ENCODE measurements at regions not wholly inside any gene's neighbourhood (a gene's known extent, or its start where the extent isn't known, plus 50 kb on each side); places are given as distances from the start of the nearest gene placed in this dataset.

- H3K14ac ChIP-seq (ENCODE audit: insufficient read length) = no peak overlapping the region
- no peaks in the 10 kb centered on the region for H3K9me3 ChIP-seq (ENCODE audit: insufficient read depth in 2 of 2, low read depth in 1 of 2, low read length in 1 of 2)
- ChIA-PET POLR2A (ENCODE audit: partially characterized antibody) (no interaction called here), CTCF (ENCODE audit: partially characterized antibody) (interaction anchor here (1.1 to 3.7 kb wide), 5 partner anchors 18 to 333 kb away, joined by 3 to 28 read pairs (median 18); no protein-coding TSS in a partner anchor)
- no peak overlapping the region for H2BK5ac ChIP-seq (ENCODE audit: low read depth, low read length)
- no peaks in the 10 kb centered on the region for H4K20me1 ChIP-seq (replicated peaks in 1 of 2; ENCODE audit: control insufficient read depth in 1 of 2, insufficient read depth in 2 of 2, low read length in 2 of 2)
- no peak overlapping the region for H2BK12ac ChIP-seq (ENCODE audit: low read depth, low read length)
- 89% methylated on average over 3 of the region's 3 CpGs; no CpG with 5 or more reads in 1 of the 2 experiments for WGBS, 2 experiments (ENCODE audit: extremely low coverage in 1 of 2, insufficient coverage in 1 of 2, insufficient read length in 1 of 2, insufficient replicate concordance in 2 of 2, low coverage in 1 of 2, low lambda C conversion rate in 2 of 2, missing lambda C conversion rate in 1 of 2)
- no peak overlapping the region for H3K56ac ChIP-seq (replicated peaks; ENCODE audit: insufficient read length, low read depth, low read length)
- no peak overlapping the region for H3K4ac ChIP-seq (replicated peaks; ENCODE audit: insufficient read length, low read depth, low read length)
- H2BK120ac ChIP-seq (replicated peaks; ENCODE audit: low read depth, low read length) = no peak overlapping the region
- no peak for FAIRE-seq
- no peaks in the 10 kb centered on the region for H3K79me2 ChIP-seq (ENCODE audit: control insufficient read depth in 1 of 2, insufficient read depth in 2 of 2, low read length in 2 of 2)
- H3K4me1 ChIP-seq (replicated peaks in 1 of 4; ENCODE audit: control insufficient read depth in 3 of 4, insufficient read depth in 4 of 4, low read length in 3 of 4) = no peaks in the 10 kb centered on the region
- H4K8ac ChIP-seq (ENCODE audit: extremely low read depth, insufficient read depth, low read length) = no peak overlapping the region
- H3K79me1 ChIP-seq (ENCODE audit: low read depth, low read length) = no peaks in the 10 kb centered on the region
- H3K4me3 ChIP-seq (ENCODE audit: extremely low read depth in 1 of 4, insufficient read depth in 2 of 4, low read depth in 3 of 4, low read length in 4 of 4) = no peak overlapping the region
- H3K27me3 ChIP-seq (replicated peaks in 1 of 4; ENCODE audit: control insufficient read depth in 3 of 4, extremely low read depth in 1 of 4, insufficient read depth in 3 of 4, low read length in 3 of 4) = no peaks in the 10 kb centered on the region
- H3K18ac ChIP-seq (ENCODE audit: extremely low read depth, low read length) = no peak overlapping the region
- H2AFZ ChIP-seq (ENCODE audit: low read length) = no peak overlapping the region
- H3K9ac ChIP-seq (replicated peaks in 1 of 4; ENCODE audit: extremely low read depth in 1 of 4, low read depth in 3 of 4, low read length in 3 of 4) = no peak overlapping the region
- H3K23me2 ChIP-seq (ENCODE audit: low read depth, low read length) = no peaks in the 10 kb centered on the region
- no peak overlapping the region for H4K5ac ChIP-seq (ENCODE audit: insufficient read length, low read depth, low read length)
- H2AK5ac ChIP-seq (ENCODE audit: low read depth, low read length) = no peak overlapping the region
- no peak overlapping the region for H3K23ac ChIP-seq (ENCODE audit: insufficient read length)
- no peak overlapping the region for H3K4me2 ChIP-seq (ENCODE audit: insufficient read depth in 1 of 2, low read depth in 2 of 2, low read length in 2 of 2)
- no peaks in the 10 kb centered on the region for H3K36me3 ChIP-seq (ENCODE audit: control insufficient read depth in 2 of 4, insufficient read depth in 4 of 4, low read length in 3 of 4)
- H2BK15ac ChIP-seq (ENCODE audit: low read length) = no peak overlapping the region
- H4K91ac ChIP-seq (replicated peaks; ENCODE audit: insufficient read length, low read length) = no peak overlapping the region
- H2BK20ac ChIP-seq (ENCODE audit: low read length) = no peak overlapping the region
- H3K27ac ChIP-seq (ENCODE audit: low read depth, low read length) = no peak overlapping the region
- no peak for DNase-seq (ENCODE audit: low read depth in 1 of 2, low spot score in 2 of 2)
- TF ChIP-seq BRCA1 (IDR thresholded peaks at IDR 0.05; ENCODE audit: low read depth, low read length) = no peak
- TF ChIP-seq CBX5 (IDR thresholded peaks at IDR 0.05; ENCODE audit: low read depth, low read length) = no peak
- no peak for TF ChIP-seq RXRA (IDR thresholded peaks at IDR 0.05; ENCODE audit: insufficient read depth, low read depth, low read length)
- no peak for TF ChIP-seq SUZ12 (IDR thresholded peaks at IDR 0.05; ENCODE audit: low read length)
- no peak for TF ChIP-seq SRF (IDR thresholded peaks at IDR 0.05; ENCODE audit: low read depth, low read length)
- no peak for TF ChIP-seq CHD1 (IDR thresholded peaks at IDR 0.05; ENCODE audit: low read depth, low read length)
- TF ChIP-seq SAP30 (IDR thresholded peaks at IDR 0.05; ENCODE audit: insufficient read depth, insufficient replicate concordance, low read length) = no peak
- no peak for TF ChIP-seq CEBPB (IDR thresholded peaks at IDR 0.05; ENCODE audit: low read depth, low read length)
- no peak for TF ChIP-seq SP1 (IDR thresholded peaks at IDR 0.05; ENCODE audit: low read depth, low read length)
- no peak for TF ChIP-seq FOSL1 (IDR thresholded peaks at IDR 0.05; ENCODE audit: insufficient read depth, low read depth, low read length)
- TF ChIP-seq USF2 (IDR thresholded peaks at IDR 0.05; ENCODE audit: low read length) = no peak
- TF ChIP-seq RAD21 (IDR thresholded peaks at IDR 0.05 in 1 of 2, conservative IDR thresholded peaks at IDR 0.05 in 1 of 2; ENCODE audit: low read depth in 2 of 2, low read length in 2 of 2) = no peak
- no peak for TF ChIP-seq POLR2AphosphoS5 (IDR thresholded peaks at IDR 0.05; ENCODE audit: low read depth, low read length)
- TF ChIP-seq RBBP5 (IDR thresholded peaks at IDR 0.05; ENCODE audit: borderline replicate concordance, low read depth, low read length) = no peak
These were observed 92.7 kb upstream of the OSMR start for GRCh38 chr5:38753141-38753540.

Measured in H1 (cell line).